ENCODE measurements at regions not wholly inside any gene's neighbourhood (a gene's known extent, or its start where the extent isn't known, plus 50 kb on each side); places are given as distances from the start of the nearest gene placed in this dataset.

DNA sequence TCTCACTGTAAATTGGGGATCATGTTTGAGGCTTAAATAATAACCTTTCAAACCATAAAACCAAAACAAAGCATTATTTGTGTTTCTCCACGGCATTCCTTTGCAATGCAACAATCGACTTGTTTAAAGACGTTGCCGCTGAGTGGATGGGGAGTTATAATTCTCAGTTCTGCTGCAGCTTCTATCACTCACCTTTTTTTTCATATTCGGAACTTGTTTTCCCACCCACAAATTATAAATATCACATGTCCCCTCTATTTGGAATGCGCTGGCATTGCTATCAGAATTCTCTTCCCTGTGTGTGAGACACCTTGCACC lies 372.8 kb upstream of the SMIM21 start:
- ATAC-seq (no peak), DNase-seq (no peak)
- Histone ChIP-seq H3K27me3 (ENCODE audit: low read depth) (no peaks in the 10 kb centered on the region), H3K9me3 (no peaks in the 10 kb centered on the region), H3K27ac (no peak overlapping the region), H3K4me3 (no peak overlapping the region), H3K36me3 (no peaks in the 10 kb centered on the region), H3K4me1 (no peaks in the 10 kb centered on the region)
- intact Hi-C loops (cut with DNase I) = no loop called here
- TF ChIP-seq CTCF (IDR thresholded peaks at IDR 0.05) = no peak

DNA sequence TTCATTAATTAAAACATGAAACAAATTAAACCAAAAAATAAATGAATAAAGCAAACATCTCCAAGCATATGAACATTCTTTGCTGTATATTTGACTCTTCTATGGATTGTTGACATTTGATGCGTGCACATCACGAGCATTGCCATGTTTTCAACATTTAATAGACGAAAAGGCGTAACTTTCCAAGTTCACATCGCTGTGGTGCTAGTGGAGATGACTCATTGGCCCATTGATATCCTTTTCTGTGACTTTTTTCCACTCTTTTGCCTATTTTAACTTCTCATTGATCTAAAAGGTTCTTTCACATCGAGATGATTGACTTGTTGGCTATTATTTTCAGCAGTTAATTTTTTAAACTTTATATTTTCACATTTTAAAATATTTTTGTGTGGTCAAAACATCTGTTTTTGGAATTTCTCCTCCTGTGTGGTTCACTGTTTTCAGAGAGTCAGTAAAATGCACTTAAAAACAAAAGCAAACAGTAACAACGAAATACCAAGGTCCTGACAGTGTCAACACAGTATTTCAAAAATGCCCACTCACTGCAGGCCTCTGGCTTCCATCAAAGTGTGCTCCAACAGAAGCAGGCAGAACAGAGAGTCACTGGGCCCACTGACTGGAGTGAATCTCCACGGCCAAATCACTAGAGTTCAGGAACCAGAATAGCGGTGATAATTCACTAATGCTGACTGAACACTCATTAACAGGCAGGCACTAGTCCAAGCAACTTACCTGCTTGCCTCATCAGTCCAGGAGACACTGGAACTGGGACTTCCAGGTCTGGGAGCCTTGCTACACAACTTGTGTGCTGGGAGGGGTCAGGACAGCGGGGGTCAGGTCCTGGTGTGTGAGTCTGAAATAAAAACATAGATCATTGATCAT lies 372.2 kb upstream of the SMIM21 start:
- H3K27ac ChIP-seq = no peak overlapping the region
- no peak for TF ChIP-seq CTCF (IDR thresholded peaks at IDR 0.05)
- H3K9me3 ChIP-seq = no peaks in the 10 kb centered on the region
- no peaks in the 10 kb centered on the region for H3K27me3 ChIP-seq (ENCODE audit: low read depth)
- no peak overlapping the region for H3K4me3 ChIP-seq
- no peaks in the 10 kb centered on the region for H3K4me1 ChIP-seq
- ATAC-seq (peak; percentile 64 to 87), DNase-seq (no peak)
- H3K36me3 ChIP-seq = no peaks in the 10 kb centered on the region
- intact Hi-C loops (cut with DNase I) = no loop called here

DNA sequence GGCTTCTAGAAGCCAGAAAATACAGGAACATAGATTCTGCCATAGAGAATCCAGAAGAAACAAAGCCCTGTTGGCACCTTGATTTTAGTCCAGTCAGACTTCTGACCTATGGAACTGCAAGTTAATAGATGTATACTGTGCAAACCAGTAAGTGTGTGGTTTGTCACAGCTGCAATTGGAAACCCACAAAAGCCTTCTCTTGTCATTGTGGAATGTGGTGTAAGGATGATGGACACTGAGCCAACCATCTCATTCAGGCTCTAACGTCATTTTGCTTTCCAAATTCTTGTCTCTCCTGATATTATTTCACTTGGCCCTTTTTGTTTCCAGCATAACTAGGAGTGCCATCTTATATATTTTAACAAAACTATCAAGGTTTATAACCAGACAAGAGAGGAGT lies 369.5 kb upstream of the SMIM21 start:
- H3K36me3 ChIP-seq = no peaks in the 10 kb centered on the region
- TF ChIP-seq CTCF (IDR thresholded peaks at IDR 0.05) = no peak
- H3K4me3 ChIP-seq = no peak overlapping the region
- intact Hi-C loops (cut with DNase I) = no loop called here
- no peak for DNase-seq
- H3K9me3 ChIP-seq = no peaks in the 10 kb centered on the region
- H3K27me3 ChIP-seq (ENCODE audit: low read depth) = no peaks in the 10 kb centered on the region
- no peaks in the 10 kb centered on the region for H3K4me1 ChIP-seq
- H3K27ac ChIP-seq = no peak overlapping the region
- no peak for ATAC-seq

DNA sequence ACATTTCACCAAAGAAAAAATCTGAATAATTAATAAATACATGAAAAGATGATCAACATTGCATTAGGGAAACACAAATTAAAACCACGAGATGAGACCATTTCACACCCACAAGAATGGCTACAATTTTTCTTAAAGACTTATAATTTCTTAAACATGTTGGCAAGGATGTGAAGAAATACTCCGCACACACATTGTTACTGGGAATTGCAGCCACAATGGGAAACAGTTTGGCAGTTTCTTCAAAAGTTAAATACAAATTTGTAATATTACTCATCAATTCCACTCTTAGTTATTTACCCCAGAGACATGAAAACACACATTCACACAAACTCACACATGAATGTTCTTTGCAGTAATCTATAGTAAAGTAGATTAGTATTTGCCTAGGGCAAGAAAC lies 363.3 kb upstream of the SMIM21 start:
- ATAC-seq (no peak), DNase-seq (no peak)
- H3K4me1 ChIP-seq = no peaks in the 10 kb centered on the region
- H3K9me3 ChIP-seq = no peaks in the 10 kb centered on the region
- H3K4me3 ChIP-seq = no peak overlapping the region
- no peaks in the 10 kb centered on the region for H3K36me3 ChIP-seq
- no peak for TF ChIP-seq CTCF (IDR thresholded peaks at IDR 0.05)
- intact Hi-C loops (cut with DNase I) = no loop called here
- H3K27me3 ChIP-seq (ENCODE audit: low read depth) = no peaks in the 10 kb centered on the region
- H3K27ac ChIP-seq = no peak overlapping the region

GRCh38 chr18:75790111-75790510 lies 362.6 kb upstream of the SMIM21 start:
- H3K36me3 ChIP-seq = no peaks in the 10 kb centered on the region
- H3K27me3 ChIP-seq (ENCODE audit: low read depth) = no peaks in the 10 kb centered on the region
- H3K4me3 ChIP-seq = no peak overlapping the region
- intact Hi-C loops (cut with DNase I) = no loop called here
- no peak overlapping the region for H3K27ac ChIP-seq
- ATAC-seq (no peak), DNase-seq (no peak)
- no peak for TF ChIP-seq CTCF (IDR thresholded peaks at IDR 0.05)
- H3K9me3 ChIP-seq = no peaks in the 10 kb centered on the region
- H3K4me1 ChIP-seq = no peaks in the 10 kb centered on the region

All from lower lobe of right lung (tissue), 2 donors.